Parathyroid adenoma (tissue), 2 donors: ENCODE measurements at regions not wholly inside any gene's neighbourhood (a gene's known extent, or its start where the extent isn't known, plus 50 kb on each side); places are given as distances from the start of the nearest gene placed in this dataset.
"Not testable (repeated sequence)": the region's sequence is repeated elsewhere in the genome, so short reads cannot be mapped to it uniquely, and the experiment has no call there.

Experiments
- H2AFZ ChIP-seq: fragments of 300-600 bp; sonication (generic); one replicate; pipeline ENCODE4 v1.7.0; 2017; ENCODE audit warnings: antibody characterized with exemption, mild to moderate bottlenecking
- H3K27ac ChIP-seq: fragments of 300-600 bp; sonication (generic); one replicate; pipeline ENCODE4 v1.7.0; 2017
- H3K27me3 ChIP-seq: fragments of 300-600 bp; sonication (generic); one replicate; pipeline ENCODE4 v1.7.0; 2017; ENCODE audit warnings: low read length; ENCODE audit not compliant: control insufficient read depth, insufficient read depth
- H3K36me3 ChIP-seq: fragments of 300-600 bp; sonication (generic); one replicate; pipeline ENCODE4 v1.7.0; 2017; ENCODE audit warnings: low read length; ENCODE audit not compliant: control insufficient read depth, insufficient read depth
- H3K4me1 ChIP-seq: fragments of 300-600 bp; sonication (generic); one replicate; pipeline ENCODE4 v1.7.0; 2017; ENCODE audit warnings: control low read depth
- H3K4me2 ChIP-seq: fragments of 300-600 bp; sonication (generic); one replicate; pipeline ENCODE4 v1.7.0; 2017; ENCODE audit warnings: low read length
- H3K4me3 ChIP-seq: fragments of 300-600 bp; sonication (generic); one replicate; pipeline ENCODE4 v1.7.0; 2017; ENCODE audit warnings: low read depth, low read length
- H3K79me2 ChIP-seq: fragments of 300-600 bp; sonication (generic); one replicate; pipeline ENCODE4 v1.7.0; 2017; ENCODE audit warnings: control low read depth
- H3K9ac ChIP-seq: fragments of 300-600 bp; sonication (generic); one replicate; pipeline ENCODE4 v1.7.0; 2017; ENCODE audit warnings: mild to moderate bottlenecking
- H3K9me3 ChIP-seq: fragments of 300-600 bp; sonication (generic); one replicate; pipeline ENCODE4 v1.7.0; 2017; ENCODE audit warnings: low read length; ENCODE audit not compliant: control insufficient read depth
- CTCF ChIP-seq: fragments of 300-600 bp; sonication (generic); IDR thresholded peaks from one replicate; pipeline ENCODE4 v1.7.0; 2017; ENCODE audit warnings: antibody characterized with exemption, mild to moderate bottlenecking
- donor health status: primary hyperparathyroidism.

GRCh38 chrX:150213481-150214030, 149.6 kb upstream of the MAMLD1 start:
- H3K9ac ChIP-seq = no peak overlapping the region
- no peak for TF ChIP-seq CTCF
- H3K4me2 ChIP-seq = no peak overlapping the region
- H3K36me3 ChIP-seq = no peaks in the 10 kb centered on the region
- no peaks in the 10 kb centered on the region for H3K79me2 ChIP-seq
- H2AFZ ChIP-seq = peak overlapping the region; percentile 34
- H3K27me3 ChIP-seq = no peaks in the 10 kb centered on the region
- no peak overlapping the region for H3K4me3 ChIP-seq
- H3K27ac ChIP-seq = peak overlapping the region; percentile 39
- no peaks in the 10 kb centered on the region for H3K9me3 ChIP-seq
- H3K4me1 ChIP-seq = no peaks in the 10 kb centered on the region

GRCh38 chrX:150216000-150216399, 147.1 kb upstream of the MAMLD1 start:
- not testable (repeated sequence) for H3K36me3 ChIP-seq, H3K4me3 ChIP-seq, H3K9ac ChIP-seq, H3K9me3 ChIP-seq, H3K79me2 ChIP-seq, H3K4me1 ChIP-seq, H3K27ac ChIP-seq, H3K4me2 ChIP-seq, H2AFZ ChIP-seq, H3K27me3 ChIP-seq

- Histone ChIP-seq H2AFZ (no peak overlapping the region), H3K36me3 (no peaks in the 10 kb centered on the region)
Measured at GRCh38 chrX:150216716-150217115, 146.4 kb upstream of the MAMLD1 start.

GRCh38 chrX:150217609-150218008, 145.5 kb upstream of the MAMLD1 start:
- no peak overlapping the region for H3K9ac ChIP-seq
- H2AFZ ChIP-seq = no peak overlapping the region
- no peak overlapping the region for H3K27ac ChIP-seq
- no peak overlapping the region for H3K4me3 ChIP-seq
- no peak overlapping the region for H3K4me2 ChIP-seq
- H3K36me3 ChIP-seq = no peaks in the 10 kb centered on the region
- no peaks in the 10 kb centered on the region for H3K9me3 ChIP-seq
- no peak for TF ChIP-seq CTCF
- no peaks in the 10 kb centered on the region for H3K27me3 ChIP-seq
- no peaks in the 10 kb centered on the region for H3K79me2 ChIP-seq
- H3K4me1 ChIP-seq = no peaks in the 10 kb centered on the region

More at GRCh38 chrX:150216716-150217115, 146.4 kb upstream of the MAMLD1 start:
- Histone ChIP-seq H3K4me3 (no peak overlapping the region), H3K4me2 (no peak overlapping the region), H3K27me3 (no peaks in the 10 kb centered on the region), H3K9me3 (no peaks in the 10 kb centered on the region), H3K79me2 (no peaks in the 10 kb centered on the region), H3K4me1 (no peaks in the 10 kb centered on the region), H3K27ac (no peak overlapping the region), H3K9ac (no peak overlapping the region)
- no peak for TF ChIP-seq CTCF

GRCh38 chrX:150219374-150220185, 143.5 kb upstream of the MAMLD1 start:
- H3K4me2 ChIP-seq = no peak overlapping the region
- H3K9ac ChIP-seq = no peak overlapping the region
- H3K4me1 ChIP-seq = no peaks in the 10 kb centered on the region
- H3K4me3 ChIP-seq = no peak overlapping the region
- no peaks in the 10 kb centered on the region for H3K27me3 ChIP-seq
- H3K9me3 ChIP-seq = no peaks in the 10 kb centered on the region
- H3K36me3 ChIP-seq = no peaks in the 10 kb centered on the region
- no peak overlapping the region for H3K27ac ChIP-seq
- no peak overlapping the region for H2AFZ ChIP-seq
- no peaks in the 10 kb centered on the region for H3K79me2 ChIP-seq
- TF ChIP-seq CTCF = no peak
